ENCODE measurements at regions not wholly inside any gene's neighbourhood (a gene's known extent, or its start where the extent isn't known, plus 50 kb on each side); places are given as distances from the start of the nearest gene placed in this dataset.

- DNase-seq = no peak
Observed at GRCh38 chr9:99592834-99593574, 228.7 kb upstream of the NR4A3 start.

- DNase-seq = no peak
Observed at GRCh38 chr9:99593610-99594009, 228.1 kb upstream of the NR4A3 start.

GRCh38 chr9:99594056-99594780 is 227.5 kb upstream of the NR4A3 start:
- DNase-seq = no peak

- DNase-seq = no peak
Observed at GRCh38 chr9:99595796-99596195, 225.9 kb upstream of the NR4A3 start.

GRCh38 chr9:99601571-99602111 is 220.0 kb upstream of the NR4A3 start:
- DNase-seq = no peak

- DNase-seq = no peak
Observed at GRCh38 chr9:99602854-99603253, 218.8 kb upstream of the NR4A3 start.

GRCh38 chr9:99605016-99605743 is 216.5 kb upstream of the NR4A3 start:
- DNase-seq = no peak

- no peak for DNase-seq
Observed at GRCh38 chr9:99606296-99606695, 215.4 kb upstream of the NR4A3 start.

GRCh38 chr9:99606957-99607356 is 214.7 kb upstream of the NR4A3 start:
- DNase-seq = no peak

GRCh38 chr9:99607842-99608448 is 213.7 kb upstream of the NR4A3 start:
- DNase-seq = no peak

- no peak for DNase-seq
Observed at GRCh38 chr9:99614341-99614740, 207.3 kb upstream of the NR4A3 start.

GRCh38 chr9:99621040-99621439 is 200.6 kb upstream of the NR4A3 start:
- DNase-seq = no peak

GRCh38 chr9:99622679-99623078 is 199.0 kb upstream of the NR4A3 start:
- no peak for DNase-seq

- DNase-seq = no peak
Observed at GRCh38 chr9:99623780-99624364, 197.8 kb upstream of the NR4A3 start.

GRCh38 chr9:99624499-99625233 is 197.0 kb upstream of the NR4A3 start:
- no peak for DNase-seq

- no peak for DNase-seq
Observed at GRCh38 chr9:99626426-99626825, 195.3 kb upstream of the NR4A3 start.

GRCh38 chr9:99628285-99628684 is 193.4 kb upstream of the NR4A3 start:
- no peak for DNase-seq

GRCh38 chr9:99628849-99629620 is 192.7 kb upstream of the NR4A3 start:
- DNase-seq = no peak

- no peak for DNase-seq
Observed at GRCh38 chr9:99632349-99633038, 189.2 kb upstream of the NR4A3 start.

GRCh38 chr9:99633265-99633664 is 188.4 kb upstream of the NR4A3 start:
- no peak for DNase-seq

GRCh38 chr9:99634186-99634585 is 187.5 kb upstream of the NR4A3 start:
- DNase-seq = no peak
